Muscle of arm (tissue), 1 donor: ENCODE measurements at regions not wholly inside any gene's neighbourhood (a gene's known extent, or its start where the extent isn't known, plus 50 kb on each side); places are given as distances from the start of the nearest gene placed in this dataset.

ENCODE experiments used
- DNase-seq: peaks from one replicate; pipeline ENCODE4 v3.0.0-alpha.2; 2013

- no peak for DNase-seq
Measured at GRCh38 chrX:100120956-100121355, 289.1 kb downstream of the PCDH19 start.

- no peak for DNase-seq
Measured at GRCh38 chrX:100098660-100099375, 311.3 kb downstream of the PCDH19 start.

- DNase-seq: no peak
Measured at GRCh38 chrX:100090931-100091330, 319.1 kb downstream of the PCDH19 start.

DNA sequence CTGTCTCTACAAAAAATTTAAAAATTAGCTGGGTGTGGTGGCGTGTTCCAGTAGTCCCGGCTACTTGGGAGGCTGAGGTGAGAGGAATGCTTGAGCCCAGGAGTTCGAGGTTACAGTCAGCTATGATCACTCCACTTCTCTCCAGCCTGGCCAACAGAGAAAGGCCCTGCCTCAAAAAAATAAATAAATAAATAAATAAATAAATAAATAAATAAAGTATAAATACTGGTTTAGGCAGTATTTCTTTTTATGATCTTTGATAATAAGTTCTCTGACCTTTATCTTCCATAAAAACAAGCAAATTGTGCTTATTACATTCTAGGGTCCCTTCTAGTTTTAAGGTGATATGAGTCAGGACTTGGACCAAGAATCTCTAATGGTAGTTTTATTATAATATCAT is 320.3 kb downstream of the PCDH19 start:
- DNase-seq: no peak

DNA sequence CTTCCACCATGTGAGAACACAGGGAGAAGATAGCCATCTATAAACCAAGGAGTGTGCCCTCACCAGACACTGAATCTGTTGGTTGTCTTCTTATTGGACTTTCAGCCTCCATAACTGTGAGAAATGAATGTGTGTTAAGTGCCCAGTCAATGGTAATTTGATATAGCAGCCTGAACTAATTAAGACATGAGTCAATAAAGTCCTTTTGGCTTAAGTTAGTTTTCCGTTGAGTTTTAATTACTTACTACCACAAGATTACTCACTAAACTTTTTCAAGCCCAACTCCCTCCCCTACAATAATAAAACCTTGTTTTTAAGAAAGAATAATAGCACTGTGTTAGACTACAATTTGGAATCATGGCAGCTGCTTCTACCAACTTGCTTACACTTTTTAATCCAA is 324.2 kb downstream of the PCDH19 start:
- no peak for DNase-seq

- DNase-seq: no peak
Measured at GRCh38 chrX:100083211-100083610, 326.9 kb downstream of the PCDH19 start.

DNA sequence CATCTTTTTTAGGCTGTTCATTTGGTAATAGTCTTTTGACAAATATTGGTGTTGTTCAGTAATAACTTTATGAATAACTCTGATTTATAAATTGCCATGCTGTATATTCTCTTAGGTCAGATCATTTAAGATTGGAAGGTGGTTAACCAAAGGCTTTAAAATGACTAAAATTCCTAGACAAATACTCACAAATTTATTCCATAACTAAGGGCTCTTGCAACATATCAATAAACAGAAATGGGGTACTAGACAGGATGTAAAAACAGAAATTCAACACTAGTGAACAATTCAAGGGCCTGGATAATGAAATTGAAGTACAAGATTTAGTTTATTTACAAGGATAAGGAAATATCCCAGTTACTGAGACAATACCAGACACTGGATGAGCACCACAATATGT is 328.6 kb downstream of the PCDH19 start:
- no peak for DNase-seq

- no peak for DNase-seq
Measured at GRCh38 chrX:100076031-100076430, 334.0 kb downstream of the PCDH19 start.

GRCh38 chrX:100072336-100072735 is 337.7 kb downstream of the PCDH19 start:
- DNase-seq: peak; percentile 54

GRCh38 chrX:100070334-100070849 is 339.7 kb downstream of the PCDH19 start:
- no peak for DNase-seq

- no peak for DNase-seq
Measured at GRCh38 chrX:100048156-100048555, 361.9 kb downstream of the PCDH19 start.
